Hematopoietic multipotent progenitor cell (in vitro differentiated cells): ENCODE measurements at regions not wholly inside any gene's neighbourhood (a gene's known extent, or its start where the extent isn't known, plus 50 kb on each side); places are given as distances from the start of the nearest gene placed in this dataset.
A peak's percentile ranks its signal among the peaks of the same experiment; 100 is the strongest.

Experiments
- DNase-seq, 3 donors: peaks; one replicate each; pipeline ENCODE4 v3.0.0-alpha.2; 2011 to 2015; ENCODE audit warnings: low read depth in 2 of 3, low spot score in 2 of 3

DNA sequence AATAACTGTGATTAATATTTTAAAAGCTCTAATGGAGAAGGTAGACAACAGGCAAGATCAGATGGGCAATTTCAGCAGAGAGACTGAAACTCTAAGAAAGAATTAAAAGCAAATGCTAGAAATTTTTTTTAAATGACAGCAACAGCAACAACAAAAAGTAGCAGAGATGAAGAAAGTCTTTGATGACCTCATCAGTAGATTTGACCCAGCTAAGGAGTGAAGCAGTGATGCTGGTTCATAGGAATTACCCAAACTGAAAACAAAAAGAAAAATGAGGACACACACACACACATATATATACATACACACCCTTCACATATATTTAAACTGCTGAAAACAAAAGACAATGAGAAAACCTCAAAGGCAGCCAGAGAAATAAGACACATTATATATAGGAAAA is 197.6 kb upstream of the ARID1B start:
- peak in 1 of 3 donors; percentile 21 for DNase-seq

DNA sequence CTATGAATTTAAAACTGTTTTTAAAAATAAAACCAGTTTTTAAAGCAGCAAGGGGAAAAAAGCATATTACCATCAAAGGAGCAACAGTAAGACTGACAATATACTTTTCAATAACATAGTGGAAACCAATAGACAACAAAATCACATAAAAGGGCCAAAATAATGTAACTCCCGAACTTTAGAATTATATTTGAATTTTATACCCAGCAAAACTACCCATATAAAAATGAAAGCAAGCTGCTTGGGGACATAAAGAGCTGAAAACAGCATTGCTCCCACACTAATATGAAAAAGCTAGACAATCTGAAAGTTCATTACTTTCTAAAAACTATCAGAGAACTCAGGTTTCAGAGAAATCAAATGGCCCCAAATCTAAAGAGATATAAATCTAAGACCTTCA is 199.4 kb upstream of the ARID1B start:
- DNase-seq = no peak

DNA sequence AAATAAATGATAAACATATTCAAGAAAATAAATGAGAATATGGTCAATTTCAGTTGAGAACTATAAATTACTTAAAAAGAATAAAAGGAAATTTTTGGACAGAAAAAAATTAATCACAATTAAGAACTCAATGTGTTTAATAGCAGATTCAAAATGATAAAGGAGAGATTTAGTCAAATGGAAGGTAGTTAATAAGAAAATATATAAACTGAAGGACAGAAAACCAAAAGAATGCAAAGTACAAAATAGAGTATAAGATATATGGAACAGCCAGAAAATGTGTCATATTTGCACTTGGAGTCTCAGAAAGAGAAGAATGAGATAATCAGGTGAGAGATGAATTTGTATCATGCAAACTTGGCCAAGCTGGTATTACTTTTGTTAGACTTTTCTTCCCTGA is 201.8 kb upstream of the ARID1B start:
- no peak for DNase-seq

DNA sequence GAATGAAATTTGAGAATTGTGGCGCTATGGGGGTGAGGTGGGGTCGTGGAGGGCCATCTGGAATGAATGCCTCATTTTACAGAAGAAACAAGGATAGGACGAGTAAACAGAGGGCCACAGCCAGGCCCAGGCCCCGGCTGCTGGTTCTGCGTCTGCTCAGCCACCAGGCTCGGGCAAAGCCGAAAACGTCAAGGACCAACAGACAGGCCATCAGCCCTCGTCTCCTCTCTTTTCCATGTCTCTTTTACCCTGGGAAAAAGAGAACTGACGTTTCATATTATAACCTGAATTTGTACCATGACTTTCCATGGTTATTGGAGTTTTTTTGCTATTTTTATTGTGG is 212.4 kb upstream of the ARID1B start:
- DNase-seq = no peak

DNA sequence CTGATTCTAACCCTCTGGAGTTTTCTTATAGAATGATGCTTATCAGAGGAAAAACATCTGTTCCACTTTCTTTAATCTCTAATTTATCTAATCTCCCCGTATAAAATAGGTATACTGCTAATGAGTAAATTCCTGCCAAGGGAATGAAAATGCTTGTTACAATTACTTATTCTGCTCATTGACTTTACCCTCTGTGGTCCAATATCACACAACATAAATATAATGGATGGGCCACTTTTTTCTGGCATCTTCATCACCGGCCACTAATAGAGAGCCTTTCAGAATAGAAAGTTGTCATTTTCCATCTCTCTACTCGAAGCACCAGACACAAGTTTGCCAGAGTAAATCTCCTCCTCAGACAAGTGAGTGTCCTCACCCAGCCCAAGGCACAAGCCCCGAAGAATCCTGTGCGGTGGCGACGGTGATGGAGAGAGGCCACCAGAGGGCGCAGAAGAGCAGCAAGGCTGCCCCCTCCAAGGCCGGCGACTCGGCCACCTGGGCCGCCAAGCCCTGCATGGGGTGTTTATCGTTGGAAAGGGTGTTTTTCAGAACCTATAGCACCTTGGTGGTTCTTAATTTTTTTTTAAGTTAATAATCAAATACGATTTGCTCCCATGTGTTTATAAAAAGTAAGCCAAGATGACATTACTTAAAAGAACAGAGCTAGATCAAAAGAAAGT is 212.9 kb upstream of the ARID1B start:
- peak; percentile 59 to 78 (median 73) for DNase-seq

DNA sequence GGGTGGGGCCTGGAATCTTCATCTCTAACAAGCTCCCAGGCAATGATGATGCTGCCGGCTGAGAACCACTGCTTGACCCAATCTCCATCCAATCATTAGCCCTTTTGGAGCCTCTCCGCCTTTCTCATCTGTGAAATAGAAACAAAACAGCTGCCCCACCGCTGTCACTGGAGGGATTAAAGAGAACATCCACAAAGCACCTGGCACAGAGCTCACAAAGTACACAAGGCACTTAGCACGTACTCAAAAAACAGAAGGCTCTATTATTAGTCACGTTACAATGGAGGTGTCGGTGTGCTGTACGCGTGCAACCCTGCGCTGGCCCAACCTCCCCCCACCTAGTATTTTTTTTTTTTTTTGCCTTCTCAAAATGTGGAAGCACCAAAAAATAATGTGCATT is 213.5 kb upstream of the ARID1B start:
- DNase-seq = no peak

DNA sequence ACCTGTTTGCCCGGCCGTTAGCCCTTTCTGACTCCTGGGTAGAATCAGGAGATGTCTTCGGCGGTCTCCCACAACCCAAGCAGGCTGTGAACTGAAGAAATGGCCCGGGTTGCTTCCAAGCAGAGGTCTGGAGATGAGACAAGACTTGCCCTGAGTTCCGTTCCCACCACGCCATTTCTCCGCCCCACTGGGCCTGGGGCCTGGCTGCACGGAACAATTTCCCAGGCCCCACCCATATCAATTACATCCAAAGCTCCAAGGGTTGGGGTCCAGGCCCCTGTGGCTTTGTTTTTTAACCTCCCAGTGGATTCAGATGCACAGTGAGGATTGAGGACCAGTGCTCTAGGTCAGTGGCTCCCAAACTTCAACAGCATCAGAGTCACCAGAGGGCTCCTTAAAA is 214.5 kb upstream of the ARID1B start:
- DNase-seq = no peak

DNA sequence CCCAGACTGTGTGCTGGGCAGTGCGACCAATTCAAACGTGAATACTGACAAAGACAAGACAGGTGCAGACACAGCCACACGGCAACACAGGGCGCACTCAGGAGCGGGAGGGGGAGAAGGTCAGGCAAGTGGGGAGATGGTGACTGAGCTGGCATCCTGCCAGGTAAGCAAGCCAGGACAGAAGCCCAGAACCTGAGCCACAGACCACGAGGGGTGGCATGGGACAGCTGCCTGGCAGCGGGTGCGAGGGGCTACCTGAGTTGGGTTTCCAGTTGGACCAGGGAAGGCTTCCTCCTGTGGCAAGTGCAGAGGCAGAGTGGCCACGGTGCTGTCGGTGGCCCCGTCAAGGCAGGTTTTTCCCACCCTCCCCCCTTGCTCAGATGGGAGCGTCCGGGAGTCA is 215.2 kb upstream of the ARID1B start:
- no peak for DNase-seq

DNA sequence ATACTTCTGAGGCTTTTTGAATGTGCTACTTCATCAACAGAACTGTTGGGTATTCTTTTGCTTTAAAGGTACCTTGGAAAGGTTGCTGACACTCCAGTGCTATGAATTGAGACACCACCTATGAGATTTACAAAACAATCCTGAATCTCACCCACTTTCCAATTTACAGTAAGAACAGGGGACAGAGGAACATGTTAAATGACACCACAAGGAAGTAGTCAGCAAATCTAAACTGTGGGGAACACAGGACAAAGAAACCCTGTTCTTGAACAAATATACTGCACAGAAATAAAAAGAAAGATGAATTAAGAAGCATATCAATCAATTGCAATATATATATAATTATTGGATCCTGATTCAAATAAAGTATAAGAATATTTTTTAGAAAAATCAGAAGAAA is 216.7 kb upstream of the ARID1B start:
- DNase-seq = peak in 1 of 3 donors; percentile 19

DNA sequence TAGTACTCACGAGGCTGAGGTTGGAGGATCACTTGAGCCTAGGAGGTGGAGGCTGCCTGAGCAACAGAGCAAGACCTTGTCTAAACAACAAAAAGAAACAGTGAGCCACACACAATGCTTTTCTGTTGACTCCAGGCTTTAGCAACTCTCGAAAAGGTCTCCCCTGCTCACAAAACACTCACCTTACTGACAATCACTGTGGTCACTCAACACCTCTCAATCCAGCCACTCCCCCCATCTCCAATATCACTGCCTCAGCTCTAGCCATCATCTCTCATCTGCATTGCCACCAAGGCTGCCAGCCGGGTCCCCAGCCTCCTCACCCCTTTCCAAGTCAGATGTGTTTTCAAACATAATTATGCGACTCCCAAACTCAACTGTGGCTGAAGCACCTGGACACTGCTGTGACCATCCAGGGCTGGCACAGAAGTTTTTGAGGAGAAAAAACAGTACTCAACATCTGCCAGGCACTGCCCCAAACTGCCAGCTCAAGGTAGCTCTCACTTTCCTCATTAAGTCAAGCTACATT is 218.0 kb upstream of the ARID1B start:
- no peak for DNase-seq

DNA sequence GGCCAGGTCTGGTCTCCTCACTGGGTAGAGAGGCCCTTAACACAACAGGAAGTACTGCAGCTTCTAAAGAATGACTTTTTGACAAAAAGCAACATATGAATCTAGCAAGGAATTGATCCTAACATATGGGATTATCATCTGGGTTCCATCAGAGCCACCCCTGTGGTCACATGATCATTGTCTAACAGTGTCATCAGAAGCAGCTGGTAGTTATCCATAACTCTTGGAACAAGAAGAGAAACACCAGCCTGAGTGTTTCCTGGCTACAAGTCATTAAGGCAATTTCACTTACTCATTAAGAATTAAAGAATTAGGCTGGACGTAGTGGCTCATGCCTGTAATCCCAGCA is 219.3 kb upstream of the ARID1B start:
- no peak for DNase-seq

DNA sequence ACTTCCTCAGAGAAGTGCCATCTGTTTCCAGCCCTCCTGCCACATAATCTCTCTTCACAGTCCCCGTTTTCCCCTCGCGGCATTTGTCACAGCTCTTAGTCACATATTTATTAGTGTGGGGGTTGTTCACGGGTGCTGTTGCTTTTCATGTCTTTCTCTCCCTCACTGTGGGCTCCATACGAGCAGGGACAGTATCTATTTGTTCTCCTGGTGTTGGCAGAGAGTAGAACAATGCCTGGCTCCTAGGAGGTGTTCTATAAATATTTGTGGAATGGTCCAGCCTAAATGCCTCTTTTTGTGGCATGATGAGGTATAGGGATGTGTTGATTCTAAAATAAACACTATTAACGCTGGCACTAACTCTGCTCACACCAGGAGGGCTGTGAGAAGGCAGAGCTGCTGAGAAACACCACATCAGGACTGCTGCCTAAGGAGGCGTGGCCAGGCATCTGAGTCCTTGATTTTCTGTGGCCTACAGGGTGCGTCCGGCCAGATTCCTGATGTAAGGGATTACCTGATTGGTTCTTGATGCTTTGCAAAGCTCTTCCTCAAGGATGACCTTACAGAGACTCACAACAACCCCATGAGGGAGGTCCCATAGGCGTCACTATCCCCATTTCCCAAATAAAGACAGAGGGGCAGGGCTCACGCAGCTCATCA is 219.8 kb upstream of the ARID1B start:
- peak in 2 of 3 donors; percentile 92 to 97 for DNase-seq

DNA sequence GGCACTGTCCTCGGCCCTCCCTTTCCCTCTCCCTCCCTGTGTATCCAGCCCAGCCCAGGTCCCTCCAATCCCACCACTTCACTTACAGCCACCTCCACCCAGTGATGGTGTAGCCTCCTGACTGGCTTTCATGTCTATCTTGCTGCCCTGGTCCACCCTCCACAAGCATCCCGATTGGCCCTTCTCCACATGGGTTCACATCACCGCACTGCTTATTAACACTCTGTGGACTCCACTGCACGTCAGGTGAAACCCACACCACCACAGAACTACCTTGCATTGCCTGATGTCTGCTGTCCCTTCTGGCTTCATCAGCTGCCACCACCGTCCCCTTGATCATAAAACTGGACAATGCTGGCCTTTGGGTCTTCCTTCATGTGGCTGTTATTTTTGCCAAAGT is 220.4 kb upstream of the ARID1B start:
- no peak for DNase-seq

DNA sequence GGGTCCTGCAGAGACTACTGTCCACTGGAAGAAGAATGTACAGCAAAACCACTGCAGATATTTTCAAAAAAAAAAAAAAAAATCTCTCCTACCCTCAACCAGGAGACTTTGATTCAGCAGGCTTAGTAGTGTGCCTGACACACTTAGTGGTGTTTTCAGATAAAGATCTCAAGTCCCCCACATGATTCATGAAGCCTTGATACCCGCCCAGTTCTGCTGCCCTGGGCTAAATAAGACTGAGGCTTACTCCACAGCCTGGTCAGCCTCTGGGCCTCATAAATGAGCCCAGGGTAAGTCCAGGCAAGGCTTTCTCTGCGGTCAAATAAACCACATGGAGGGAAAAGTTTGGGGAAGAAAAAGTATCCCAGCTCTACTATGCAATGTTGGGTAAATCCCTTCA is 222.1 kb upstream of the ARID1B start:
- DNase-seq = no peak

DNA sequence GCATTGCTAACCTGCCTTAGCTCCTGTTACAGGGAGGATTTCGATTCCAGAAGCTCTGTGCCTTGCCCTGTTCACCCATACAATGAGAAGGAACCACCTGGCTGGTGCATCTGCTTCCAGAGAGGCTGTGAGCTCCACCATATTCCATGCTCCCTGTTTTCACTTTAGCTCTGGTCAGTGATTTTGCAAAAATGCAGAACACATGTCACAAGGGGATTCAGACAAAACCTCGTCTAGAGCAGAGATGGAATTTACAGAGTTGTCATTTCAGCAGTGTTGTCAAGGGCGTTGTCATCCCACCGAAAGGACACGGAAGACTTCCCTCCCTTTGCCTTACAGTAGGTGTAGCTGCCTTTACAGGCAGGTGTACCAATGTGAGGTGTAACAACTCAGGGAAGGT is 223.0 kb upstream of the ARID1B start:
- peak in 1 of 3 donors; percentile 53 for DNase-seq

DNA sequence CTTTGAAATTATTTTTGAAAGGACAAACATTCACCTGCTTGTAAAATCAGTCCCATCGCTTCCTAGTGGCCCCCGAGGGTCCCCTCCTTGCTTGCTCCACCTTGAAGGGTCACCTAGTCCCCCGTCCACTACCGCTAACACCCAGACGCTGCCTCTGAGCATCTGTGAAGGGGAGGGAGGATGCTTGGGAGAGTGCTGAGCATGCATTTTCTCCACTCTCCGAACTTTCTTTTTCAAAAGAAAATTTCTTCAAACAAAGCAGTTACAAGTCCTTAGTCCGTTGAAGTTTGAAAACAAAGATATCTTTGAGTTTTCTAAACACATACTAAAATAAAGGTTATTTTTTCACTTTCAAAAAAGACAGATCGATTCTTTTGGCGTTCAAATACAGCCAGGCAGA is 224.3 kb upstream of the ARID1B start:
- DNase-seq = no peak

DNA sequence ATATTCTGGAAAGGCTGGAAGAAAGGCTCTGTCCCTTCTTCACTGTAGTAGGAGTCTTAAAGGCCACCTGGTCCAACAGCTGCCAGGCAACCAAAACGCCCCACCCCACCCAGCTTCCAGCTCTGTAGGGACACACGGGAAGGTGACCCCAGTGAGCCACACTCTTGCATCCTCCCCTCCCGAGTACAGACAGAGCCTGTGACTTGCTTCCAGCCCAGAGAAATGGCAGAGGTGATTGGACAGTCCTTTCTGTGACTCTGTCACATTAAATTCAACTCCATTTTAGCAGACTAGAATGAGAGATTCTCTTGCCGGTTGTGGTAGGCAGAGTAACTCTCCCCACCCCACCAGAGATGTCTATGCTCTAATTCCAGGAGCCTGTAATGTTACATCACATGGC is 226.2 kb upstream of the ARID1B start:
- no peak for DNase-seq

DNA sequence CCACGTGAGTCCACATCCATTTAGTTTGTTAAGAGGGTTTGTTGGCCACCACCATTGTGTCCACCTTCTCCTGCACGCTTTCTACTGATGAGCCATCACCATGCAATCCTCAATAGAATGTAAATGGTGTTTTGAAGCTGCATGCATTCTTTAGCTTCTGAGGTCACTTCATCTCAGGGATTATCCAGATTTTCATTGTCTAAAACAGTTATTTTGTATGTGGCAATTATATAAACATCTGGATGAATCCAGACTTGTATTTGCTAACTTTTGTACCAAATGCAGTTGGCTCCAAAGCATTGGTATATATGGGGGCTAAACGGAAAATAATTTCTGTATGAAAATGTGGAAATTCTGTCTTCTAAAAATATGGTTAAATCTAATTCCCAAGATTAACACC is 231.2 kb upstream of the ARID1B start:
- no peak for DNase-seq

DNA sequence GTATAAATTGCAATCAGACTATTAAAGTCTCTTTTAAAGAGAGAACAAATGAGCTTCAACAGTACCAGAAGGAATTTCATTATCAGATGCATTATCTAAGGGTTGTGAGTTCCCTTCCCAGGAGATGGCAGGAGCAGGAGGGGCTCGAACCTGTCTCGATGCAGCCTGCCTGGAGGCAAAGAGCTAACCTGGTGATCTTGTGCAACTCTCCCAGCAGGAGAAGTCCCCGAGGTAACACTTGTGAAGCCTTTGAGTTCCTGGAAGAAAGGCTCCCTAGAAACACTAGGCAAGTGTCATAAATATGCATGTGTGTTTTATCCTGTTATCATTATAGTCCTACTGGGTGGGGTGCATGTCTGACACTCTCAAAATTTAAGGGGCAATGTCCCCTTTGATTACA is 232.2 kb upstream of the ARID1B start:
- DNase-seq = no peak

DNA sequence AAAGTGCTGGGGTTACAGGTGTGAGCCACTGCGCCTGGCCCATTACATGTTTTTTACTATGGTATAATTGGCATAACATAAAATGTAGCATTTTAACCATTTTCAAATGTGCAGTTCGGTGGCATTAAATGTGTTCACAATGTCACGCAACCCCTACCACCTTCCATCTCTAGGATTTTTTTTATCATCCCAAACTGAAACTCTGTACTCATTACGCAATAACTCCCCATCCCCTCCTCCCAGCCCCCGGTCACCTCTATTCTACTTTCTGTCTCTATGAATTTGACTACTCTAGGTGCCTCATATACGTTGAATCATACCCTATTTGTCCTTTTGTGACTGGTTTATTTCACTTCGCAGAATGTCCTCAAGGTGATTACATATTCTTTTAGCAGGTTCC is 233.1 kb upstream of the ARID1B start:
- DNase-seq = no peak

DNA sequence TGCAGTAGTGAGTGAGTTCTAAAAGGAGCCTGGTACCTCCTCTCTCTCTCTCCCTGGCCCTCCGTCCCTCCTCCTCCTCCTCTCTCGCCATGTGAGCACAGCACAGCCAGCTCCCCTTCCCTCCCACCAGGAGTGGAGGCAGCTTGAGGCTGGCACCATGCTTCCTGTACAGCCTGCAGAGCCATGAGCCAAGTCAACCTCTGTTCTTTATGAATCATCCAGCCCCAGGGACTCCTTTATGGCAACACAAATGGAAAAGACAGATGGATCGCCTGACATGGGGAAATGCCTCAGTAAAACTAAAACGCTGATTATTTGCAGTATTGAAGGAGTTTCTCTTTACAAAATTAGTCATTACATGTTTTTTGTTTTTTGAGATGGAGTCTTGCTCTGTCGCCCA is 233.7 kb upstream of the ARID1B start:
- DNase-seq = no peak

DNA sequence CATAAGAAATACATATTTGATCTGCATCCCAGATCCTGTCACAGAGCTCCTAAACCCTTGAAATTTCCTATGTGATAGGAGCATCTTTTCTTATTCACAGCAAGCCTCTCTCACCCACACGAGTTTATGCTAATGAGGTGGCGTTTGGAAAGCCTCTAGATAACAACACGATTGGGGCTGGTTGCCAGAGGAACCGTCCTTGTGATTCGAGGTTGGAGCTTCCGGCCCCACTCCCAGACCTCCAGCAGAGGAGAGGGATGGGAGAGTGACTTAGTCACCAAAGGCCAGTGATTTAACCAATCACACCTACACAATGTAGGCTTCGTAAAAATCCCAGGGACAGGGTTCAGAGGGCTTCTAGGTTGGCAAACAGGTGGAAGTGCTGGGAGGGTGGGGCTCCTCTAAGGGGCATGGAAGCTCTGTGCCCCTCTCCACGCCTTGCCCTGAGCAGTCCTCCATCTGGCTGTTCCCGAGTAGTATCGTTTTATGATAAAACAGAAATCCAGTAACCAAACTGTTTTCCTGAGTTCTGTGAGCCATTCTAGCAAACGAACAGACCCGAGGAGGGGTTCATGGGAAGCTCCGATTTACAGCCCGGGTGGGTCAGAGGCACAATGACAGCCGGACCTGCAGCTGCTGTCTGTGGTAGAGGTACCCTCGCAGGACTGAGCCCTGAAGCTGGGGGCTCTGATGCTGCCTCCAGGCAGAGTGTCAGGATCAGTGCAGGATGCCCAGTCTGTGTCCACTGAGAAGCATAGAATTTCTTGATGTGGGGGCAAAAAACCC is 238.1 kb upstream of the ARID1B start:
- DNase-seq = no peak
